ENCODE measurements at regions not wholly inside any gene's neighbourhood (a gene's known extent, or its start where the extent isn't known, plus 50 kb on each side); places are given as distances from the start of the nearest gene placed in this dataset.

DNA sequence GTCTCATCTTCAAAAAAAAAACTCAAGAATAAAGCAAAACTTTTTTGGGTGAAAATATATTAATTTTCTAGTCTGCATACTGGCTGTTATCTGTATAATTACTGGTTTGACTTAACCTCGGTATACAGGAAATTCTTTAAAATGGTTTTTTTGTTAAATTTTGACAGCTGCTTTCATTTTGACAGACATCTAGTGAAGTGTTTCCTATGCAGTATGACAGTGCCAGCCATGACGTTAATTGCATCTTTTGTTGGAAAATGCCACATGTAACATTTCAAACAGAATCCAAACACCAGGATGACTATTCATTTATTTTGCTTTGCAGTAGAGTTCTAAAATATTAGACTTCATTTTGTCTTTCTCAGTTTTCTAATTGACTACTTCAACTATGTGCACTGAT, 460.4 kb downstream of the NXPH1 start:
- DNase-seq (ENCODE audit: low read depth): no peak
- TF ChIP-seq CTCF (IDR thresholded peaks at IDR 0.05; ENCODE audit: control insufficient read depth, insufficient read depth, low read depth, low read length, missing control alignments): no peak
- no peak overlapping the region for H3K4me3 ChIP-seq (ENCODE audit: control insufficient read depth, low read depth, low read length)

GRCh38 chr7:8906396-8907075, 473.1 kb downstream of the NXPH1 start:
- TF ChIP-seq CTCF (IDR thresholded peaks at IDR 0.05; ENCODE audit: control insufficient read depth, insufficient read depth, low read depth, low read length, missing control alignments): no peak
- DNase-seq (ENCODE audit: low read depth): no peak
- no peak overlapping the region for H3K4me3 ChIP-seq (ENCODE audit: control insufficient read depth, low read depth, low read length)

GRCh38 chr7:8908889-8909288, 475.5 kb downstream of the NXPH1 start:
- no peak for TF ChIP-seq CTCF (IDR thresholded peaks at IDR 0.05; ENCODE audit: control insufficient read depth, insufficient read depth, low read depth, low read length, missing control alignments)
- no peak overlapping the region for H3K4me3 ChIP-seq (ENCODE audit: control insufficient read depth, low read depth, low read length)
- DNase-seq (ENCODE audit: low read depth): no peak

DNA sequence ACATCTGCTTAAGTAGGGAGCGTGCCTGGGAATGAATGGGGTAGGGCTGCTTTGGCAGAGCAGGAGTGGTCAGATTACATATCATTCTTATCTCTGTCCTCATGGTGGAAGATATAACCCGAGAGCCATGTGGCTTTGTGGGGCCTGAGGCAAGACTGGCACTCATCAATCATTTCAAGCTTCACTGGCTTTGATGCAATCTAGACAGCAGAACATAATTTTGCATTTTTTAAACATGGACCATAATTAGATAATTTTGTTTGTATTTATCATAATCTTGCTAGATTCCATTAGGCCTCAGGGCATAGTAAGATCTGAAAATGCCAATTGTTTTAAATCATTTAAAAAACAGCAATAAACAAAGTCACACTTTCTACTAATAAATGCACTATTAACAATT, 480.3 kb downstream of the NXPH1 start:
- no peak for DNase-seq (ENCODE audit: low read depth)
- no peak for TF ChIP-seq CTCF (IDR thresholded peaks at IDR 0.05; ENCODE audit: control insufficient read depth, insufficient read depth, low read depth, low read length, missing control alignments)

DNA sequence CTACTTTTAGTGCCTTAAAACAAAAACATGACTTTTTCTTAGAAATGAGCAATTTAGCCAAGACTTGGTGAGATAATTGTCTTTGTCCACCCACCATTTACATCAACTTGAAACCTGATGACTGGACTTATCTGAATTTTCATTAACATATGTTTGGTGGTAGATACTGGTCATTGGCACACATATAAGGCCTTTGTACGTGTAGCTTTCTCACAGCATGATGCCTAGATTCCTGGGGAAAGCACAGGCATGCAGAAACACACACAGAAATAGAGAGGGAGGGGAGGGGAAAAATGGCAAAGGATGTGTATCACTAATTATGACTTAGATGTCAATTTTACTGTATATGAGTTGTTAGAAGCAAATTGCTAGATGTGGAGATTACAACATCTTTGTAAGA, 488.4 kb downstream of the NXPH1 start:
- no peak for TF ChIP-seq CTCF (IDR thresholded peaks at IDR 0.05; ENCODE audit: control insufficient read depth, insufficient read depth, low read depth, low read length, missing control alignments)
- DNase-seq (ENCODE audit: low read depth): no peak
- no peak overlapping the region for H3K4me3 ChIP-seq (ENCODE audit: control insufficient read depth, low read depth, low read length)

More for the DNA sequence above, 480.3 kb downstream of the NXPH1 start:
- no peak overlapping the region for H3K4me3 ChIP-seq (ENCODE audit: control insufficient read depth, low read depth, low read length)

- H3K4me3 ChIP-seq (ENCODE audit: control insufficient read depth, low read depth, low read length): no peak overlapping the region
- no peak for TF ChIP-seq CTCF (IDR thresholded peaks at IDR 0.05; ENCODE audit: control insufficient read depth, insufficient read depth, low read depth, low read length, missing control alignments)
- no peak for DNase-seq (ENCODE audit: low read depth)
Observed at GRCh38 chr7:8922726-8923125, 489.3 kb downstream of the NXPH1 start.

Measured in AG09309 (cell line).